OCI-LY1 (cell line): ENCODE measurements at regions not wholly inside any gene's neighbourhood (a gene's known extent, or its start where the extent isn't known, plus 50 kb on each side); places are given as distances from the start of the nearest gene placed in this dataset.

Experiments
- H2AFZ ChIP-seq: fragments of 200-600 bp; sonication (generic), shearing (Covaris generic); 2 replicates; pipeline ENCODE4 v1.6.0; 2014; ENCODE audit warnings: antibody characterized with exemption, mild to moderate bottlenecking, low read length
- H3F3A ChIP-seq: fragments of 200-600 bp; sonication (generic), shearing (Covaris generic); 2 replicates; pipeline ENCODE4 v1.6.0; 2014; ENCODE audit warnings: mild to moderate bottlenecking, antibody characterized with exemption, low read length, moderate library complexity; ENCODE audit not compliant: insufficient read depth
- H3K27ac ChIP-seq: fragments of 200-600 bp; sonication (generic); 2 replicates; pipeline ENCODE4 v1.5.1; 2014; ENCODE audit warnings: low read length, mixed run types, mild to moderate bottlenecking, low read depth; ENCODE audit not compliant: poor library complexity, severe bottlenecking
- H3K27me3 ChIP-seq: fragments of 200-600 bp; sonication (generic); 2 replicates; pipeline ENCODE4 v1.6.0; 2014; ENCODE audit warnings: antibody characterized with exemption, mild to moderate bottlenecking, low read length, moderate library complexity; ENCODE audit not compliant: insufficient read depth
- H3K36me3 ChIP-seq: fragments of 200-600 bp; sonication (generic); 2 replicates; pipeline ENCODE4 v1.6.1; 2014; ENCODE audit warnings: mild to moderate bottlenecking, antibody characterized with exemption, low read length, moderate library complexity, mixed read lengths; ENCODE audit not compliant: insufficient read depth
- H3K4me1 ChIP-seq: fragments of 200-600 bp; sonication (generic); 2 replicates; pipeline ENCODE4 v1.5.1; 2014; ENCODE audit warnings: mild to moderate bottlenecking, low read length, moderate library complexity; ENCODE audit not compliant: insufficient read depth, severe bottlenecking
- H3K4me2 ChIP-seq: fragments of 200-600 bp; sonication (generic), shearing (Covaris generic); 2 replicates; pipeline ENCODE4 v1.6.1; 2014; ENCODE audit warnings: low read length
- H3K4me3 ChIP-seq: fragments of 200-600 bp; sonication (generic); 2 replicates; pipeline ENCODE4 v1.5.1; 2014; ENCODE audit warnings: low read length, low read depth, mild to moderate bottlenecking, mixed read lengths; ENCODE audit not compliant: poor library complexity, severe bottlenecking
- H3K79me2 ChIP-seq: fragments of 200-600 bp; shearing (Covaris generic); 2 replicates; pipeline ENCODE4 v1.6.1; 2016; ENCODE audit warnings: mixed run types, low read length, mixed read lengths; ENCODE audit not compliant: insufficient read depth
- H3K9ac ChIP-seq: fragments of 200-600 bp; sonication (generic), shearing (Covaris generic); 2 replicates; pipeline ENCODE4 v1.6.1; 2014; ENCODE audit warnings: mild to moderate bottlenecking, low read length, mixed read lengths
- H3K9me2 ChIP-seq: fragments of 200-600 bp; sonication (generic), shearing (Covaris generic); 2 replicates; pipeline ENCODE4 v1.6.1; 2014; ENCODE audit warnings: low read depth, mild to moderate bottlenecking, low read length, mixed read lengths
- H3K9me3 ChIP-seq: fragments of 200-600 bp; shearing (Covaris generic); 2 replicates; pipeline ENCODE4 v1.6.1; 2014; ENCODE audit warnings: low read length, mixed read lengths
- H4K20me1 ChIP-seq: fragments of 200-600 bp; sonication (generic), shearing (Covaris generic); 2 replicates; pipeline ENCODE4 v1.6.0; 2016; ENCODE audit warnings: mild to moderate bottlenecking, low read length; ENCODE audit not compliant: insufficient read depth
- CTCF ChIP-seq: fragments of 200-600 bp; sonication (generic), shearing (Covaris generic); IDR thresholded peaks from 2 replicates; pipeline ENCODE4 v1.5.1; 2017; ENCODE audit warnings: mild to moderate bottlenecking, antibody characterized with exemption, low read length, moderate library complexity, mixed read lengths
- EZH2 ChIP-seq: fragments of 200-600 bp; sonication (generic), shearing (Covaris generic); IDR thresholded peaks from 2 replicates; pipeline ENCODE4 v1.8.0; 2017; ENCODE audit warnings: borderline replicate concordance, mixed run types, mild to moderate bottlenecking, antibody characterized with exemption, low read length, moderate library complexity, mixed read lengths

- H3K79me2 ChIP-seq: no peaks in the 10 kb centered on the region
- H3K9me3 ChIP-seq: no peaks in the 10 kb centered on the region
- no peak overlapping the region for H3K9ac ChIP-seq
- no peak overlapping the region for H3K4me2 ChIP-seq
- H3K4me3 ChIP-seq: no peak overlapping the region
- no peaks in the 10 kb centered on the region for H3K36me3 ChIP-seq
- H3K9me2 ChIP-seq: no peaks in the 10 kb centered on the region
- H2AFZ ChIP-seq: no peak overlapping the region
- TF ChIP-seq CTCF (no peak), EZH2 (no peak)
- no peak overlapping the region for H3K27ac ChIP-seq
- H3K4me1 ChIP-seq: no peaks in the 10 kb centered on the region
- no peaks in the 10 kb centered on the region for H3F3A ChIP-seq
- no peaks in the 10 kb centered on the region for H4K20me1 ChIP-seq
- H3K27me3 ChIP-seq: no peaks in the 10 kb centered on the region
These were observed 977.4 kb downstream of the TMEM182 start for GRCh38 chr2:103739186-103739585.

- H3K4me2 ChIP-seq: no peak overlapping the region
- H3K9me2 ChIP-seq: no peaks in the 10 kb centered on the region
- TF ChIP-seq EZH2: no peak
- TF ChIP-seq CTCF: no peak
- H3K27ac ChIP-seq: no peak overlapping the region
- H3F3A ChIP-seq: no peaks in the 10 kb centered on the region
- H3K4me1 ChIP-seq: no peaks in the 10 kb centered on the region
- H3K27me3 ChIP-seq: no peaks in the 10 kb centered on the region
- no peaks in the 10 kb centered on the region for H3K9me3 ChIP-seq
- H3K4me3 ChIP-seq: no peak overlapping the region
- H4K20me1 ChIP-seq: no peaks in the 10 kb centered on the region
- no peaks in the 10 kb centered on the region for H3K79me2 ChIP-seq
- H3K36me3 ChIP-seq: no peaks in the 10 kb centered on the region
- no peak overlapping the region for H2AFZ ChIP-seq
- no peak overlapping the region for H3K9ac ChIP-seq
These were observed 978.1 kb downstream of the TMEM182 start for GRCh38 chr2:103739921-103740320.

GRCh38 chr2:103740631-103741030 lies 978.8 kb downstream of the TMEM182 start:
- no peaks in the 10 kb centered on the region for H4K20me1 ChIP-seq
- no peaks in the 10 kb centered on the region for H3K27me3 ChIP-seq
- H3K4me3 ChIP-seq: no peak overlapping the region
- H3K4me1 ChIP-seq: no peaks in the 10 kb centered on the region
- H3K27ac ChIP-seq: no peak overlapping the region
- no peak overlapping the region for H3K4me2 ChIP-seq
- no peak overlapping the region for H2AFZ ChIP-seq
- TF ChIP-seq EZH2: no peak
- TF ChIP-seq CTCF: no peak
- H3K36me3 ChIP-seq: no peaks in the 10 kb centered on the region
- no peaks in the 10 kb centered on the region for H3F3A ChIP-seq
- no peaks in the 10 kb centered on the region for H3K79me2 ChIP-seq
- H3K9me3 ChIP-seq: no peaks in the 10 kb centered on the region
- no peak overlapping the region for H3K9ac ChIP-seq
- no peaks in the 10 kb centered on the region for H3K9me2 ChIP-seq
